Left ventricle myocardium inferior (tissue), 1 donor: ENCODE measurements at regions not wholly inside any gene's neighbourhood (a gene's known extent, or its start where the extent isn't known, plus 50 kb on each side); places are given as distances from the start of the nearest gene placed in this dataset.

Experiments used
- DNase-seq: peaks from one replicate; pipeline ENCODE4 v3.0.0-alpha.2; 2020
- H3K27ac ChIP-seq: fragments of 200-600 bp; replicated peaks from 2 replicates; pipeline ENCODE4 v1.8.0; 2021
- H3K27me3 ChIP-seq: fragments of 200-600 bp; 2 replicates; pipeline ENCODE4 v1.8.0; 2021; ENCODE audit warnings: low read depth
- H3K36me3 ChIP-seq: fragments of 200-600 bp; 2 replicates; pipeline ENCODE4 v1.8.0; 2021
- H3K4me1 ChIP-seq: fragments of 200-600 bp; 2 replicates; pipeline ENCODE4 v1.8.0; 2021
- H3K4me3 ChIP-seq: fragments of 200-600 bp; 2 replicates; pipeline ENCODE4 v1.8.0; 2021; ENCODE audit warnings: mild to moderate bottlenecking, moderate library complexity
- H3K9me3 ChIP-seq: fragments of 200-600 bp; replicated peaks from 2 replicates; pipeline ENCODE4 v1.8.0; 2021
- CTCF ChIP-seq: fragments of 200-600 bp; IDR thresholded peaks from 2 replicates; pipeline ENCODE4 v1.8.0; 2021; ENCODE audit warnings: antibody characterized with exemption, mild to moderate bottlenecking, borderline replicate concordance
- intact Hi-C: fragments of 100-400 bp; cut with micrococcal nuclease; formaldehyde crosslinking; loops from one replicate; pipeline ENCODE4 v1.11.0; 2022
- donor health status: DM: no; HTN: yes; CAD: no; lungs with severe emphysema.

GRCh38 chr11:71112454-71112853 lies 139.9 kb downstream of the SHANK2 start:
- no peaks in the 10 kb centered on the region for H3K4me1 ChIP-seq
- intact Hi-C loops: no loop called here
- peaks cover 94% of the 10 kb centered on the region for H3K27me3 ChIP-seq

GRCh38 chr11:71109586-71109985 lies 142.8 kb downstream of the SHANK2 start:
- Histone ChIP-seq H3K36me3 (no peaks in the 10 kb centered on the region), H3K27ac (no peak overlapping the region), H3K4me3 (no peak overlapping the region), H3K27me3 (peaks cover 98% of the 10 kb centered on the region), H3K9me3 (no peaks in the 10 kb centered on the region), H3K4me1 (no peaks in the 10 kb centered on the region)
- DNase-seq: no peak
- intact Hi-C loops: no loop called here
- no peak for TF ChIP-seq CTCF

More at GRCh38 chr11:71112454-71112853, 139.9 kb downstream of the SHANK2 start:
- H3K36me3 ChIP-seq: no peaks in the 10 kb centered on the region
- no peak for DNase-seq
- no peaks in the 10 kb centered on the region for H3K9me3 ChIP-seq
- no peak for TF ChIP-seq CTCF
- no peak overlapping the region for H3K27ac ChIP-seq
- H3K4me3 ChIP-seq: no peak overlapping the region

DNA sequence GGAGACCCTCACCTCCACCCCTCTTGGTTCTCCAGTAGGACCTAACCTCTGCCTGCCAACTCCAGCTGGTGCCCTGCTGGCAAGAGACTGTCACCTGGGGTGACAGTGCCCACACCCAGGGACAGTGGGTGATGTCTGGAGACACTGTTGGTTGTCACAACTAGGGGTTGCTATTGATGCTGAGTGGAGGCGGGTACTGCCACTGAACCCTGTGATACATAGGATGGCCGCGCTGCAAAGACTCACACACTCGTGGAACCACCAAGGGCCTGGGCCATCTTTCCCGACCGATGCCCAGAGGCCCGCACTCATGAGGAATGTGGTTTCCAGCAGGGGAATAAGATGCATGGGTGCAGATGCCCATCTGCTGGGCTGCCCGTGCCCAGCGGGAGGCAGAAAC lies 143.2 kb downstream of the SHANK2 start:
- no peak for TF ChIP-seq CTCF
- no peaks in the 10 kb centered on the region for H3K4me1 ChIP-seq
- no peak overlapping the region for H3K27ac ChIP-seq
- no peaks in the 10 kb centered on the region for H3K36me3 ChIP-seq
- intact Hi-C loops: no loop called here
- H3K4me3 ChIP-seq: no peak overlapping the region
- H3K9me3 ChIP-seq: no peaks in the 10 kb centered on the region
- DNase-seq: no peak
- peaks cover 98% of the 10 kb centered on the region for H3K27me3 ChIP-seq

GRCh38 chr11:71108013-71108865 lies 144.1 kb downstream of the SHANK2 start:
- no peak overlapping the region for H3K4me3 ChIP-seq
- H3K27me3 ChIP-seq: peaks cover 95% of the 10 kb centered on the region
- H3K4me1 ChIP-seq: no peaks in the 10 kb centered on the region
- no peak for TF ChIP-seq CTCF
- intact Hi-C loops: no loop called here
- H3K27ac ChIP-seq: no peak overlapping the region
- H3K36me3 ChIP-seq: no peaks in the 10 kb centered on the region
- DNase-seq: no peak
- H3K9me3 ChIP-seq: no peaks in the 10 kb centered on the region

DNA sequence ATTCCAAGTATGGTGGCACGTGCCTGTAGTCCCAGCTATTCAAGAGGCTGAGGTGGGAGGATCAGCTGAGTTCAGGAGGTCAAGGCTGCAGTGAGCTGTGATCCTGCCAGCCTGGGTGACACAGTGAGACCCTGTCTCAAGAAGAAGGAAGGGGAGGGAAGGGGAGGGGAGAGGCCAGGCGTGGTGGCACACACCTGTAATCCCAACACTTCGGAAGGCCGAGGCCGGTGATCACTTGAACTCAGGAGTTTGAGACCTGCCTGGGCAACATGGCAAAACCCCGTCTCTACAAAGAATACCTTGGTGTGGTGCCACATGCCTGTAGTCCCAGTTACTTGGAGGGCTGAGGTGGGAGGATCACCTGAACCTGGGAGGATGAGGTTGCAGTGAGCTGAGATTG lies 145.7 kb downstream of the SHANK2 start:
- no peak for TF ChIP-seq CTCF
- peaks cover 93% of the 10 kb centered on the region for H3K27me3 ChIP-seq
- no peak for DNase-seq

More for the DNA sequence above, 145.7 kb downstream of the SHANK2 start:
- intact Hi-C loops: no loop called here
- Histone ChIP-seq H3K9me3 (no peaks in the 10 kb centered on the region), H3K27ac (no peak overlapping the region), H3K4me1 (no peaks in the 10 kb centered on the region), H3K4me3 (no peak overlapping the region), H3K36me3 (no peaks in the 10 kb centered on the region)
